SKM-1 treated with dmso at 0.1 percent for 144 hours (cell line): ENCODE measurements at regions not wholly inside any gene's neighbourhood (a gene's known extent, or its start where the extent isn't known, plus 50 kb on each side); places are given as distances from the start of the nearest gene placed in this dataset.
"Not testable (repeated sequence)": the region's sequence is repeated elsewhere in the genome, so short reads cannot be mapped to it uniquely, and the experiment has no call there.

ENCODE experiments used
- DNase-seq: peaks from one replicate; lab custom pipeline; 2025; ENCODE audit not compliant: unreplicated experiment; lab: John Stamatoyannopoulos, UW

DNA sequence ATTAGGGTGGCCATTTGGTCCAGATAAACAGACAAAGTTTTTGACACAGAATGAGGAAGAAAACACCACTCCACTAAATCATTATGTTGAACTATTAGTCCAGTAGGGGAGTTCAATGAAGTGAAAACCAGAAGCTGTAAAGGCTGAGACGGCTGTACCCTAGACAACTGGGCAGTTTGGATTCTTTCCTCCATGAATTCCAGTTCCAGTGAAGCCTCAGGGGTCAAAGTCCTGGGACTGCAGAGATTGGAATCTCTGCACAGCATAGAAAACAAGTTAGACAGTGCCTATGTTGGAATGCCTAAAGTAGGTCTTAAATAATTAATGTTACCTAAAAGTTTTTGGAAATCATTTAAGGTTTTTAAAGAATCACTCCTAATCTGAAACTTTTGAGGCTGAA is 86.5 kb upstream of the PGR start:
- DNase-seq = not testable (repeated sequence)

DNA sequence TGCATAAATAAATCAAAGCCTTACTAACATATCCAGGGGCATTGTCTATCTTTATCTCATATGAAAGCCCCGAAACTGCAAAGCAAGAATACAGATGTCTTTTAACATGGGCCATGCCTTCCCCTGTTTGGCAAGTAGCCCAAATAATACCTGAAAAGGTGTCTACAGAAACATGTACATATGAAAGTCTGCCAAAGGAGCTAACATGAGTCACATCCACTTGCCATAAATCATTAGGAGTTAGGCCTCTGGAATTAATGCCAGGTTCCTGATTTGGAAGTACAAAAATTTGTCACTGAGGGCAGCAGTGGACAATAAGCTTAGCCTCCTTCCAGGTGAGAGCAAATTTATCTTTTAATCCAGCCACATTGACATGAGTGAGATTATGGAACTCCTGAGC is 85.5 kb upstream of the PGR start:
- DNase-seq = no peak

DNA sequence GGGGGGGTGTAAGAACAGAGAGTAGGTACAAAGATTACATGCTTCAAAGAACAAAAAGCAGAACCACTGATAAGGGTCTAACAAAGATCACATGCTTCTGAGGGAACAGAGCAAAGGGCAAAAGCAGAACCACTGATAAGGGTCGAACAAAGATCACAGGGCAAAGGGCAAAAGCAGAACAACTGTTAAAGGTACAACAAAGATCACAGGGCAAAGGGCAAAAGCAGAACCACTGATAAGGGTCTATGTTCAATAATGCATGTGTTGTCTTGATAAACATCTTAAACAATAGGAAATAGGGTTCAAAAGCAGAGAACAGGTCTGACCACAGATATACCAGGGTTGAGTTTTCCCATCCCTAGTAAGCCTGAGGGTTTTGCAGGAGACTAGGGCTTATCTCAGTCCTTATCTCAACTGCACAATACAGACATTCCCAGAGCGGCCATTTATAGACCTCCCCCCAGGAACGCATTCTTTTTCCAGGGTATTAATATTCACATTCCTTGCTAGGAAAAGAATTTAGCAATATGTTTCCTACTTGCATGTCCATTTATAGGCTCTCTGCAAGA is 81.9 kb upstream of the PGR start:
- no peak for DNase-seq

DNA sequence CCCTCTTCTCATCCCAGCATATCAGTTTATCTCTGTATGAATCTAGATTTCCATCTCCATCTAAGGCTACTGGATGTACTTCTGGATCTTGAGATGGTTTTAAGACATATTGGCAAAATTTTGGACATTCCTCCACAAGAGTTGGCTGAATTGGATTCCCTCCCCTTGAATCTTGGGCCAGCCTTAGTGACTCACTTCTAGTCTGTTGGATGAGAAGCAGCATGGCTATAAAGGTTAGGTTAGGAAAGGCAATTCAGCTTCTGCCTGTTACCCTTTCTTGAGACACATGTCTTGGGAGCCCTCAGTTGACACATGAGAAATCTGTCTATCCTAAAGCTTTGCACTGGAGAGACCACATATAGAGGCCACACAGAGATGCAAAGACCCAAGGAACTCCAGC is 73.0 kb upstream of the PGR start:
- DNase-seq = no peak

DNA sequence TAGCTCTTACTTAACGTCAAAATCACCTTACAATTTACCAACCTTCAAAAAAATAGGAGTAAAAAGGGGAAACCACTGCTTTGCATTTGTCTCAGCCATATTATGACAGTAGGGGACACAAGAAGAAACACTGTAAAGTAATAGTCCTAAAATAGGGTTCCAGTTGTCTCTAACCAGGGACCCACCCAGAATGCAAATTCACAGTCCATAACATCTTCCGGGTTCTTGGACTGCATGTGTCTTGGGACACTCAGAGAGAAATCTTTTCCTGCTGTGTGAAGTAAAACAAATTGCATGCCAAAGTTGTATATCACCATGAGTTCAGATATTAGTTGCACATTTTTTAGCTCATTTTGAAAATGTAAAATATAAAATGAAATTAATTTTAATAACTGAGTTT is 69.8 kb upstream of the PGR start:
- no peak for DNase-seq

DNA sequence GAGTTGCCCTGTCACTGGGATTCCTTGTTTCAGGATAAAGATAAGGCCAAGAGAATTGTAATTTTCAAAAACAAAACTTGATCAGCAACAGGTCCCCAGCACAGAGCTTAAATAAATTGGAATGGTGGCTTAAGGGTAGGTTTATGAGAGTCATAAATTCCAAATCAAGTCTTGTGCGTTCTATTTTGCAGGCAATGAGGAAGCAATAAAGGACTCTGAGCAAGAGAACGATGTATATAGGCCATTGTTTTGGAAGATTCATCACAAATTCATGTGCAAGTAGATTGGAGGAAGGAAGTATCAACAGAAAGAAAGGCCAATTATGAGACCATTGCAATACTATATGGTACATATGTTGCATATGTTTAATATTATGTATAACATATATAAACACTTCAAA is 65.7 kb upstream of the PGR start:
- DNase-seq = no peak

DNA sequence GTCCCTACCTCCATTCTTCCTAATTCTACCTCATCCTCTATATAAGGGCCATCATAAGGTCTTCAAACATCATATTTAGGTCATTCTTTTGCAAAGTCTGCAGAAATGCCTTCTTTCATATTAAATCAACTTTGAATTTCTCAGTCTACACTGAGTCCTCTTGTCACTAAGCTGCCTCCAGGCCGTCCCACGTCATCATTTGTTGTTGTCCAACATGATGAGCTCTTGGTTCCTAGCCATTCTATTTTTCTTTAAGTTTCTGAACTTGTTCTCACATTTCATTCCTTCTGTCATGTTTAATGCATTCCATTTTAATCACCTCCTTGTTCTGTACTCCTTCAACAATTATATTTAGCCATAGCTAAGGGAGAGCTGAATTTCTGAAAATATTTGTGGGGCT is 59.2 kb upstream of the PGR start:
- DNase-seq = no peak

DNA sequence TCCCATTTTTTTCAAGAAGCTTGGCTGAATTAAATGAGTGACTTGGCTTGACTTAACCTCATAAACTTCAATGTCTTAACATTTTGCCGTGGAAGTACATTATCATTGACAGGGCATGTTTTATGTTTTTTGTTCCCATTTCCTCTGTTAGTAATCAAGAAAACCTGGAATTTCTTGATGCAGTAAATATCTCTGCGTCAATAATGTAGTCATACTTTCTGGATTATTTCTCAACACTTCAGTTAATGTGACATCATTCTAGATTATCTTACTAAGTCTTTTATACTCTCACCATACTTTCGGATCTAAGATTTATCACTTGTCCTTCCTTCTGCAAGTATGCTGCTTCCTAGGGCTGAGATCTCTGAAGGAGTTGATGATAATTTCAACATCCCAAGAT is 58.6 kb upstream of the PGR start:
- DNase-seq = no peak

DNA sequence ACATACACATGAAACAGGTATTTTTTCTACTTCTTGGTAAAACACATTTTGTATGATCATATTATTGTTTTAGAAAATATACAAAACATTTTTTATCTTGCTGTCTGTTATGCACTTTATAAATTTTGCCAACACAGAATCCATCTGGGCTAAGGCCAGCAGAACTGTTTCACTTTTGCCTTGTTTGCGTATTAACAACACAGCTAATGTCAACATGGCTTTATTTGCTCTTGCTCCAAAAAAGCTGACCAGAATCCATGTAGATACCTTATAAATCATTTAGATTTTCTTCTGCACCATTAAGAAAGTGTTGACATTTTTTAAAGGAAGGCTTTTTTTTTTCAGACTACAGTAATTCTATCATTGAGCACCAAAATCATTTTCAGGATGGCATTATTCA is 58.1 kb upstream of the PGR start:
- DNase-seq = no peak

DNA sequence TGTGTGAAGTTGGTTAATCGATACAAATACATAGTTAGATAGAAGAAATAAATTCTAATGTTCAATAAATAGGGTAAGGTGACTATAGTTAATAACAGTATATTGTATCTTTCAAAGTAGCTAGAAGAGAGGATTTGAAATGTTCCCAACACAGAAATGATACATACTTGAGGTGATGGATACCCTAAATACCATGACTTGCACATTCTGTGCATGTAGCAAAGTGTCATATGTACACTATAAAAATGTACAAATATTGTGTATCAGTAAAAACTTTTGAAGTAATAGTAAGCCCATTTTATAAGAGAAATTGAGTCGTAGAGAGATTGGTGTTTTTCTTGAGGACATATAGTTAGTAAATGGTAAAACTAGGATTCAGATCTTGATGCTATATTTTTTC is 56.4 kb upstream of the PGR start:
- DNase-seq = no peak

DNA sequence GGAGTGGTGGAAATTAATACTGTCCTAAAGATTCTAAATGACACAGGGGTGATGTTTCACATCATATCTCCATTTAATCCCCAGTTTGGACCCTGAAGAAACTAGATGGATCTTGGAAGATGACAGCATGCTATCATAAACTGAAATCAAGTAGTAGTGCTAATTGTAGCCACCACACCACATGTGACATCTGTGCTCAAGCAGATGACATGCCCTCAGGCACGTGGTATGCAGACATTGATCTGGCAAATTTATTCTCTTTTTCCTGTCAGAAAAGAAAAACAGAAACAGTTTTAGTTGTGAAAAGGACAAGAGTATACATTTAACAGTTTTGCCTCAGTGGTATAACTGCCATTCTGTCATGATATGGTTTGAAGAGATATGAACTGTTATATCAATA is 52.9 kb upstream of the PGR start:
- no peak for DNase-seq

DNA sequence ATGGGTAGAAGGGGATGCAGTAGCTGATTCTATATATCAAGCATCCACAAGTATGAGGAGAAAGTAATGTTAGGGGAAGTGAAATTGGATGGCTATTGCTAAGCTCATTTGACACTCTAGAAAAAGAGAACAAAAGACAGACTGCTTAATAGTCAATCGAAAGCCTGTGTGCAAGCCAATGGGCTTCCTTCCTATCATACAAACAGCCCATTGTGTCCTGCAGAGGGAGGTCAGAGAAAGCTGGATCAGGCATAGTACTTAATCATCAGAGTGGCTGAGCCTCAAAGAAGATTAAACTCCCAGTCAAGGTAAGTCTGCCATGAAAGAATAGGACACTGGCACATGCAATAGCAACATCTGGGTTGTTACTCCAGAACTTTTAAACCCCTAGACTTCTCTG is 50.9 kb upstream of the PGR start:
- no peak for DNase-seq
